Activated naive CD8-positive, alpha-beta T cell (primary cell): ENCODE measurements at regions not wholly inside any gene's neighbourhood (a gene's known extent, or its start where the extent isn't known, plus 50 kb on each side); places are given as distances from the start of the nearest gene placed in this dataset.

Source experiments
- H3K27ac Mint-ChIP-seq: one replicate; pipeline ENCODE4 v1.8.0; 2021; ENCODE audit warnings: mixed read lengths
- H3K27me3 Mint-ChIP-seq: one replicate; pipeline ENCODE4 v1.8.0; 2021; ENCODE audit warnings: mixed read lengths
- H3K36me3 Mint-ChIP-seq: one replicate; pipeline ENCODE4 v1.8.0; 2021; ENCODE audit warnings: mixed read lengths
- H3K4me1 Mint-ChIP-seq: one replicate; pipeline ENCODE4 v1.8.0; 2021; ENCODE audit warnings: low read depth, mixed read lengths
- H3K4me3 Mint-ChIP-seq: one replicate; pipeline ENCODE4 v1.8.0; 2021; ENCODE audit warnings: mild to moderate bottlenecking, mixed read lengths
- H3K9me3 Mint-ChIP-seq: one replicate; pipeline ENCODE4 v1.8.0; 2021; ENCODE audit warnings: low read depth, mixed read lengths

- Mint-ChIP-seq H3K27me3 (peaks cover 2% of the 10 kb centered on the region), H3K4me3 (no peak overlapping the region)
Observed at GRCh38 chr3:71893702-71894479, 108.9 kb upstream of the PROK2 start.

GRCh38 chr3:71893122-71893521 is 108.2 kb upstream of the PROK2 start:
- Mint-ChIP-seq H3K36me3 (no peaks in the 10 kb centered on the region), H3K4me1 (no peaks in the 10 kb centered on the region), H3K27ac (no peak overlapping the region), H3K4me3 (no peak overlapping the region), H3K9me3 (no peaks in the 10 kb centered on the region), H3K27me3 (peaks cover 2% of the 10 kb centered on the region)

More at GRCh38 chr3:71893702-71894479, 108.9 kb upstream of the PROK2 start:
- Mint-ChIP-seq H3K4me1 (no peaks in the 10 kb centered on the region), H3K27ac (no peak overlapping the region), H3K36me3 (no peaks in the 10 kb centered on the region), H3K9me3 (no peaks in the 10 kb centered on the region)

- Mint-ChIP-seq H3K27me3 (peaks cover 4% of the 10 kb centered on the region), H3K4me1 (no peaks in the 10 kb centered on the region), H3K36me3 (no peaks in the 10 kb centered on the region), H3K4me3 (no peak overlapping the region), H3K27ac (no peak overlapping the region), H3K9me3 (no peaks in the 10 kb centered on the region)
Observed at GRCh38 chr3:71891483-71891882, 106.5 kb upstream of the PROK2 start.

GRCh38 chr3:71890356-71890931 is 105.5 kb upstream of the PROK2 start:
- Mint-ChIP-seq H3K27me3 (peaks cover 4% of the 10 kb centered on the region), H3K9me3 (no peaks in the 10 kb centered on the region), H3K4me1 (no peaks in the 10 kb centered on the region), H3K4me3 (no peak overlapping the region), H3K27ac (no peak overlapping the region), H3K36me3 (no peaks in the 10 kb centered on the region)

GRCh38 chr3:71887256-71887655 is 102.3 kb upstream of the PROK2 start:
- no peak overlapping the region for H3K27ac Mint-ChIP-seq
- peaks cover 4% of the 10 kb centered on the region for H3K27me3 Mint-ChIP-seq
- no peak overlapping the region for H3K4me3 Mint-ChIP-seq
- H3K4me1 Mint-ChIP-seq: no peaks in the 10 kb centered on the region
- no peaks in the 10 kb centered on the region for H3K9me3 Mint-ChIP-seq
- no peaks in the 10 kb centered on the region for H3K36me3 Mint-ChIP-seq

GRCh38 chr3:71885006-71885405 is 100.1 kb upstream of the PROK2 start:
- H3K4me3 Mint-ChIP-seq: no peak overlapping the region
- H3K36me3 Mint-ChIP-seq: no peaks in the 10 kb centered on the region
- no peaks in the 10 kb centered on the region for H3K9me3 Mint-ChIP-seq
- H3K4me1 Mint-ChIP-seq: no peaks in the 10 kb centered on the region
- H3K27me3 Mint-ChIP-seq: peaks cover 6% of the 10 kb centered on the region
- H3K27ac Mint-ChIP-seq: no peak overlapping the region

- Mint-ChIP-seq H3K4me1 (no peaks in the 10 kb centered on the region), H3K36me3 (no peaks in the 10 kb centered on the region), H3K4me3 (no peak overlapping the region), H3K27me3 (peaks cover 5% of the 10 kb centered on the region), H3K27ac (no peak overlapping the region), H3K9me3 (no peaks in the 10 kb centered on the region)
Observed at GRCh38 chr3:71881732-71882131, 96.8 kb upstream of the PROK2 start.

- H3K4me1 Mint-ChIP-seq: no peaks in the 10 kb centered on the region
- H3K27me3 Mint-ChIP-seq: peaks cover 5% of the 10 kb centered on the region
- H3K27ac Mint-ChIP-seq: no peak overlapping the region
- H3K9me3 Mint-ChIP-seq: no peaks in the 10 kb centered on the region
- H3K4me3 Mint-ChIP-seq: no peak overlapping the region
- H3K36me3 Mint-ChIP-seq: no peaks in the 10 kb centered on the region
Observed at GRCh38 chr3:71881041-71881440, 96.1 kb upstream of the PROK2 start.

- H3K9me3 Mint-ChIP-seq: no peaks in the 10 kb centered on the region
- no peaks in the 10 kb centered on the region for H3K36me3 Mint-ChIP-seq
- no peak overlapping the region for H3K4me3 Mint-ChIP-seq
- H3K4me1 Mint-ChIP-seq: peaks cover 10% of the 10 kb centered on the region
- peaks cover 5% of the 10 kb centered on the region for H3K27me3 Mint-ChIP-seq
- H3K27ac Mint-ChIP-seq: no peak overlapping the region
Observed at GRCh38 chr3:71879089-71879488, 94.1 kb upstream of the PROK2 start.

GRCh38 chr3:71876135-71877105 is 91.5 kb upstream of the PROK2 start:
- peaks cover 20% of the 10 kb centered on the region for H3K4me1 Mint-ChIP-seq
- no peak overlapping the region for H3K27ac Mint-ChIP-seq
- no peak overlapping the region for H3K4me3 Mint-ChIP-seq
- peaks cover 3% of the 10 kb centered on the region for H3K27me3 Mint-ChIP-seq
- H3K9me3 Mint-ChIP-seq: no peaks in the 10 kb centered on the region
- no peaks in the 10 kb centered on the region for H3K36me3 Mint-ChIP-seq

GRCh38 chr3:71875461-71875947 is 90.6 kb upstream of the PROK2 start:
- no peak overlapping the region for H3K4me3 Mint-ChIP-seq
- H3K27ac Mint-ChIP-seq: peak overlapping the region; percentile 64
- H3K27me3 Mint-ChIP-seq: peaks cover 3% of the 10 kb centered on the region
- no peaks in the 10 kb centered on the region for H3K9me3 Mint-ChIP-seq
- no peaks in the 10 kb centered on the region for H3K36me3 Mint-ChIP-seq
- H3K4me1 Mint-ChIP-seq: peaks cover 20% of the 10 kb centered on the region

- H3K27ac Mint-ChIP-seq: no peak overlapping the region
- peaks cover 20% of the 10 kb centered on the region for H3K4me1 Mint-ChIP-seq
Observed at GRCh38 chr3:71874618-71875017, 89.7 kb upstream of the PROK2 start.

GRCh38 chr3:71873093-71873611 is 88.2 kb upstream of the PROK2 start:
- Mint-ChIP-seq H3K4me1 (peaks cover 20% of the 10 kb centered on the region), H3K9me3 (no peaks in the 10 kb centered on the region), H3K36me3 (no peaks in the 10 kb centered on the region), H3K27ac (no peak overlapping the region), H3K4me3 (no peak overlapping the region), H3K27me3 (no peaks in the 10 kb centered on the region)

More at GRCh38 chr3:71874618-71875017, 89.7 kb upstream of the PROK2 start:
- Mint-ChIP-seq H3K9me3 (no peaks in the 10 kb centered on the region), H3K27me3 (no peaks in the 10 kb centered on the region), H3K36me3 (no peaks in the 10 kb centered on the region), H3K4me3 (no peak overlapping the region)

GRCh38 chr3:71872256-71872655 is 87.3 kb upstream of the PROK2 start:
- H3K4me3 Mint-ChIP-seq: no peak overlapping the region
- H3K27ac Mint-ChIP-seq: peak overlapping the region; percentile 34
- H3K4me1 Mint-ChIP-seq: peaks cover 20% of the 10 kb centered on the region
- no peaks in the 10 kb centered on the region for H3K9me3 Mint-ChIP-seq
- H3K27me3 Mint-ChIP-seq: no peaks in the 10 kb centered on the region
- no peaks in the 10 kb centered on the region for H3K36me3 Mint-ChIP-seq
